HG03196 (cell line): ENCODE measurements at regions not wholly inside any gene's neighbourhood (a gene's known extent, or its start where the extent isn't known, plus 50 kb on each side); places are given as distances from the start of the nearest gene placed in this dataset.
"Not testable (repeated sequence)": the region's sequence is repeated elsewhere in the genome, so short reads cannot be mapped to it uniquely, and the experiment has no call there.

Source experiments
- ATAC-seq: cut with Tn5 transposase; IDR thresholded peaks from one replicate; pipeline ENCODE4 v1.9.1; 2021; ENCODE audit not compliant: unreplicated experiment

GRCh38 chr11:82536706-82537105, 197.0 kb downstream of the FAM181B start:
- ATAC-seq: no peak

DNA sequence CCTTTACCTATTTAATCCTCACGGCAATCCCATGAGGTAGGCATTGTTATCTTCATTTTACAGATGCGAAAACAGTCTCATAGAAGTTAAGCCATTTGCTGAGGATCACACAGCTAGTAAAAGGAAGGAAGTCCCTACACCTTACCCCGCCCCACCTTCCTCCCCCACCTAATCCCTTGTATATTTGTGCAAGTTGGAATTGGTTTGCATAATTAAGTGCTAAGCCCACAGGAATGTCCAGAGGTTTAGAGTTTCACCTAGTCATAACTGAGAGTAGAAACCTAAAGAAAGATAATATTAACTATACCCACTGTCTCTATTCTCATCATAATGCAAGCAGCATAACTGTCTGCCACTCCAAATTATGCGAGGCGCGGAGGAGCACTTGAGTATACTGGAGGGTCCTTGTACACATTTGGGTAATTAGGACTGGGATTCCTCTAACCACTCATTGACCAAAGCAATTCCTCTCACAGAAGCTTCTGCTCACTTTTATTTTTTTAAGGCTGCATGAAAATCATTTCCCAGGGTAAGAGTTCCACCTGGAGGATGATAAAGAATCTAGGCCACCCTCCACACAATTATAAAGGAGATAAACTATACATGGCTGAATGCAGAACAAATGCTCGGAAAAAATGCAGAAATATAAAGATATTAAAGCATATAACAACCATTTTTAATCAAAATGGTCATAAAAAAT, 199.9 kb downstream of the FAM181B start:
- ATAC-seq: no peak

DNA sequence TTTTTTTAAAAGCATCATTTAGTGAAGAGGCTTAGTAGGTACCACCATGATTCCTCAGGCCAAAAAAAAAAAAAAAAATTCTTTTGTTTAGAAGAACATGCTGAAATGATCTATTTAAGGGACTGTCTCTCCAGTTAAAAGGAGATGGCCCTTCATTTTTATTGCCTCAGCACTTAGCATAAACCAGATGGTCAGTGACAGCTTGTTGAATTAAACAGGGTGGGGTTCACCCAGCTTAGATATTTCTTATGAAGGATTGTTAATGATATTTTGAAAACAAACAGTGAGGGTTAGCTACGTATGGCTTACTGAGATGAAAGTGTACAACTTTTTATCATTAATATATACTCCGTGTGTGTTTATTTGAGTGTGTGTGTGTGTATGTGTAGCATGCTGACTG, 203.7 kb downstream of the FAM181B start:
- no peak for ATAC-seq

DNA sequence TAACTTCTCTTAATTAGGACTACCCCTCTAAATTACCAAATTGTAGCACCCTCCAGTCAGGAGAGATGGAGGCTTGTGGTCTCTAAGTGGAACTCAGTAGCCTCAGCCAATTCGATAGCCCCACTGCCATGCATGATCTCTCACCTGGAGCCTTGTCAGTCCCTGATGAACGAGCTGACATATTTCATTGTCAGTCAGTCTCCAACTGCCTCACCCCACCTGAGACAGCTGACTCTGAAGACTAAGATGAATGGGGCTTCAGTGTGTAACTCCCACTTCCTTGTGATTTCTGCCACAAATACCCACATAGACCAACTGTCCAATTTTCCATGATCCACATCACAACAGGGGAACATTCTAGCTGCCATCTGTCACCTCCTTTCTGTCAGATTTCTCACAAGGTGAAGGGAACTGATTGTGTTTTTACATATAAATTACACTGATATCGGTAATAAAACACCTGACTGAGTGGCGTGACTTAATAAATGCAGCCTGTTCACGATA, 206.5 kb downstream of the FAM181B start:
- no peak for ATAC-seq

GRCh38 chr11:82523141-82523540, 210.5 kb downstream of the FAM181B start:
- ATAC-seq: no peak

- ATAC-seq: no peak
These were observed 212.2 kb downstream of the FAM181B start for GRCh38 chr11:82521427-82521826.

DNA sequence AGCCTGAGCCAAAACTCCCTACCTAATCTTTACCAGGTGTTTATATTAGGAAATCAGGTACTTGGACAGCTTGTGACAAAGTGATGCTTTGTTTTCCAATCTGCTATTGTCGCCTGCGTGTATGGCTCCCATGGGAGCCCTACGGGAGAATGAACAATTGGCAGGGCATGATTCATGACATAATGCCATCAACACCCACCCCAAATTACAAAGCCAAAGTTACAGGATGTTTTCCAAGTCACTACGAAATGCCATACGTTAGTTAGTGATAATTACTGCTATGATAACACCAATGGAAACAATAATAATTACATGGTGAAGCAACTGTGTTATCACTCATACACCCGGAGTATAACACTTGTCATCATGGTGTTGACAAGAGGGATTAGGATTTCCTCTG, 226.4 kb downstream of the FAM181B start:
- ATAC-seq: no peak

- ATAC-seq: no peak
These were observed 228.3 kb downstream of the FAM181B start for GRCh38 chr11:82505379-82505778.

- not testable (repeated sequence) for ATAC-seq
These were observed 232.5 kb downstream of the FAM181B start for GRCh38 chr11:82501174-82501573.

DNA sequence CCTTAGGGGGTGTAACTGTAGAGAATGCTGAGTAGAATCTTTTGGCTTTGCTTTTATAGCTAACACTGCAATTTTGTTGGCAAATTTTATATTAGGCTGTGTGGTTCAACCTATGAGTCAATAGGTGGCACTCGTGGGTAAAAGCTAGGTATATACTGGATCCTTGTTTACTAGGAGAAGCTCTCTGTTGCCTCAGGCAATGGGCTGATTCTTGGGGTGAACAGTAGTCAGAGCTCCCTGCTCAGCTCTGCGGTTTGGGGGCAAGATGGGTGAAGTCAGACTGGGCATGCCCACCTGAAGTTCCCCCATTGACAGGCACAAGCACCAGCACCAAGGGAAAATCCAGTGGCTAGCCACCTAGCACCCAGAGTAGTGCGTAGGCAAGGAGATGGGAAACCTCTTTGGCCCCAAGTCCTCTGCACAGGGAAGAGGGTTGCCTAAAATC, 238.7 kb downstream of the FAM181B start:
- ATAC-seq: no peak

DNA sequence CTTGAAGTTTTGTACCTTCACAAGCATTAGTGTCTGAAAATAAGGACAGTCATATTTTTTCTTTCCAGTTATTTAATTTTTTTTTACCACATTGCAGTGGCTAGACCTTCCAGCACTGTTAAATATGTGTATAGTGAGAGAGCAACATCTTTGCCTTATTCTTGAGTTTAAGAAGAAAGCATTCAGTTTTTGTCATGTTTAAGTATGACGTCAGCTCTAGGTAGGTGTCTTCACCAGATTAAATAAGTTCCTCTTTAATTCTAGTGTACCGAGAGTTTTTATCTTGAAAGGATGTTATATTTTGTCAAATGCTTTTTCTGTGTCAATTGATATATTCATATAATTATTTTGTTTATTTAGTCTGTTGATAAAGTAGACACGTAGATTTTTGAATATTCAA, 258.8 kb downstream of the FAM181B start:
- ATAC-seq: no peak

- no peak for ATAC-seq
These were observed 268.2 kb downstream of the FAM181B start for GRCh38 chr11:82465481-82465880.

GRCh38 chr11:82462608-82463242, 270.9 kb downstream of the FAM181B start:
- ATAC-seq: no peak

DNA sequence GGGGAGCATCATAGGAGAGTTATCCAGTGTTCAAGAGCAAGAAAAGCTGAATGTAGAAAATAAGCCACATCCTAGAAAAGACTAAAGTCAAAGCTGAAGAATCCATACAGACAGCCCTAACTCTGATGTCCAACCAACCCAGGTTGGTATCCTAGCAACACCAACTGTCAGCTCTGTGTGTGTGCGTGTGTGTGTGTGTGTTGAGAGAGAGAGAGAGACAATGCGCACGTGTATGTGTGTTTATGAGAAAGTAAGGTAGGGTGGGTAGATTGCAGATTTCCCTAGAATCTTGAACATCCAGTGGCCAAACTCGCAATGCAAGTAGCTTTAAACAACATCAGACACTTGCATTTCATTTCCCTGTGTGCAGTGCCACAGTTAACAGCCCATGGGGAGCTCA, 274.9 kb downstream of the FAM181B start:
- no peak for ATAC-seq

DNA sequence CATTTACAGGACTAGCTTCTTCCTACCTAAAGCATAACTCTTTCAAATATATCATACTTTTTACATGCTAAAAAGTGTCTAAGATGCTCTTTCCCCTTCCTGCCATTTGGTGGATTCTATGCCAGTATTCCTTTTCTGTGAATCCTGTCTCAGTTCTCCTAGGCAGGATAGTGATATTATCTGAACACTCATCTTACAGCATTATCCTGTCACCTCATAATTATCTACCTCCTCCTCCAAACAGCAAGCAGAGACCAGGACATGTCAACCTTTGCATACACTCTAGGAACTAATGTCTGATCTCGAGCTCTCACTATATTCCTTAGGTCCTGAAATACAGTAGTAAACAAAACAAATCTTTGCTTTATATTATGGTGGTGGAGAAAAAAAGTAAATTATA, 275.5 kb downstream of the FAM181B start:
- no peak for ATAC-seq

- no peak for ATAC-seq
These were observed 282.7 kb downstream of the FAM181B start for GRCh38 chr11:82450996-82451395.

- no peak for ATAC-seq
These were observed 327.1 kb downstream of the FAM181B start for GRCh38 chr11:82406611-82407010.

DNA sequence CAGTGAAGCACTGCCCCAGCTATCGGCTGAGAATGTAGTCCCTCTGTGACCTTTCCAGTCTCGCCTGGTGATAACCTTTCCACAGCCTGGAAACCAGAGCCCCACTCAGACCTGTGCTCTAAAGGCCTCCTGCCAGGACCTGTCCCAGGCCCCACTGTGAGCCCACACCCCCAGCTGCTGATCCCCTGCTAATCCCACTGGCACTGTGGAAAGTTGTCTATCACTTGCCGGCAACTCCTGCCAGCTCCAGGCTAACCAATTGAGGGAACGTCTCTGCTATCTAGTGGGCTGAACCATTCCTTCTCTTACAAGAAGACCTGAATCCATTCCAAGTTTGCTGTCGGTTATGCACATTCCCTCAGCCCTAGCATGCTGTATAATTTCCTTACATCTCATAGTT, 328.2 kb downstream of the FAM181B start:
- ATAC-seq: no peak

- no peak for ATAC-seq
These were observed 328.7 kb downstream of the FAM181B start for GRCh38 chr11:82404981-82405380.

DNA sequence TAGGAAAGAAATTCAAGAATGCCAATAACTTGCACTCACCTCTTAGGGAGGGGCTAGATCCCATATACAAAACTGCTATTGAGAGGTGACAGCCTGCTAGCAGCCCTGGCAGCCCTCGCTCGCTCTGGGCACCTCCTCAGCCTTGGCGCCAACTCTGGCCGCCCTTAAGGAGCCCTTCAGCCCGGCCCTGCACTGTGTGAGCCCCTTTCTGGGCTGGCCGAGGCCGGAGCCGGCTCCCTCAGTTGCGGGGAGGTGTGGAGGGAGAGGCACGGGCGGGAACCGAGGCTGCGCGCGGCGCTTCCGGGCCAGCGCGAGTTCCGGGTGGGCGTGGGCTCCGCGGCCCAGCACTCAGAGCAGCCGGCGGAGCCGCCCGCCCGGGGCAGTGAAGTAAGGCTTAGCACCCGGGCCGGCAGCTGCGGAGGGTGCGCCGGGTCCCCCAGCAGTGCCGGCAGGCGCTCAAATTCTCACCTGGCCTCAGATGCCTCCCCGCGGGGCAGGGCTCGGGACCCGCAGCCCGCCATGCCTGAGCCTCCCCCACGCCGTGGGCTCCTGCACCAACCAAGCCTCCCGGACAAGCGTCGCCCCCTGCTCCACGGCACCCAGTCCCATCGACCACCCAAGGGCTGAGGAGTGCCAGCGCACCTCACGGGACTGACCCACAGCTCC, 329.9 kb downstream of the FAM181B start:
- ATAC-seq: no peak

DNA sequence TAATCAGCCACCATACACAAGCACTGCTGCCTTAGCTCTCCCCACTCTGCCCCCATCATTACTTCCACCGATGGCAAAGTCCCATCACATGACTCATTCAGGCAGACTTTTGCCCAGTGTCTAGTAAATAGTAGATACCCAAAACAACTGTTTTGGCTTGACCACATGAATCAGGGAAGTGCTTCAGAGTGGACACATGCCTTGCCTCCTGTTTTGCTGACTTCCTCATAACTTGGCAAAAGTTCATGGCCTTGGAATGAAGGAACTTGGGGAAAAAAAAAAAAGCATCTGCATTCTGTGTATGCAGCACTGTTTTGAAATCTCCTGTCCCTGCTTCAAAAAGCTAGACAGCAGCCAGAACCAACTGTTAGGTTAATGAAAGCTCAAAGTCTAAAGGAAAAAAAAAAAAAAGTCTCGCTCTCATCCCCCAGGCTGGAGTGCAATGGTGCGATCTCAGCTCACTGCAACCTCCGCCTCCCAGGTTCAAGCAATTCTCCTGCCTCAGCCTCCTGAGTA, 335.3 kb downstream of the FAM181B start:
- no peak for ATAC-seq

GRCh38 chr11:82396639-82397038, 337.0 kb downstream of the FAM181B start:
- ATAC-seq: not testable (repeated sequence)
